Activated CD4-positive, alpha-beta T cell treated with anti-CD3 and anti-CD28 coated beads, Interleukin-2, amount 10 ng/mL, durations not matched to agents 7 days and 5 days (primary cell): ENCODE measurements at regions not wholly inside any gene's neighbourhood (a gene's known extent, or its start where the extent isn't known, plus 50 kb on each side); places are given as distances from the start of the nearest gene placed in this dataset.
A peak's percentile ranks its signal among the peaks of the same experiment; 100 is the strongest.

ENCODE experiments used
- CTCF ChIA-PET: fragments of 350-600 bp; sonication (Branson Sonifier 250); formaldehyde crosslinking; loops from one replicate; lab custom pipeline; 2021; ENCODE audit warnings: antibody characterized with exemption; lab: Charles Lee
- POLR2A ChIA-PET: fragments of 350-600 bp; sonication (Branson Sonifier 250); formaldehyde crosslinking; loops from one replicate; lab custom pipeline; 2021; ENCODE audit warnings: antibody characterized with exemption; lab: Charles Lee
- DNase-seq: peaks from one replicate; pipeline ENCODE4 v3.0.0-alpha.2; 2020
- H3K27ac Mint-ChIP-seq: one replicate; pipeline ENCODE4 v1.8.0; 2021; ENCODE audit warnings: mild to moderate bottlenecking, moderate library complexity, mixed read lengths
- H3K27me3 Mint-ChIP-seq: one replicate; pipeline ENCODE4 v1.8.0; 2021; ENCODE audit warnings: mixed read lengths
- H3K36me3 Mint-ChIP-seq: one replicate; pipeline ENCODE4 v1.8.0; 2021; ENCODE audit warnings: low read depth, mixed read lengths
- H3K4me1 Mint-ChIP-seq: one replicate; pipeline ENCODE4 v1.8.0; 2021; ENCODE audit warnings: mixed read lengths
- H3K4me3 Mint-ChIP-seq: one replicate; pipeline ENCODE4 v1.8.0; 2021; ENCODE audit warnings: mild to moderate bottlenecking, moderate library complexity, mixed read lengths
- H3K9me3 Mint-ChIP-seq: one replicate; pipeline ENCODE4 v1.8.0; 2021; ENCODE audit warnings: mixed read lengths

GRCh38 chr2:118223511-118223991, 135.3 kb downstream of the INSIG2 start:
- ChIA-PET CTCF (interaction anchor here (0.7 to 2.7 kb wide), 4 partner anchors 177 to 637 kb away, joined by 3 to 11 read pairs (median 8); no protein-coding TSS in a partner anchor), POLR2A (interaction anchor here (0.6 kb wide), 1 partner anchor 319 kb away, joined by 4 read pairs; no protein-coding TSS in a partner anchor)
- H3K9me3 Mint-ChIP-seq = no peaks in the 10 kb centered on the region

GRCh38 chr2:118222672-118223421, 134.6 kb downstream of the INSIG2 start:
- POLR2A ChIA-PET = interaction anchor here (0.6 kb wide), 1 partner anchor 319 kb away, joined by 4 read pairs; no protein-coding TSS in a partner anchor
- no peak for DNase-seq
- peaks cover 70% of the 10 kb centered on the region for H3K27me3 Mint-ChIP-seq
- no peaks in the 10 kb centered on the region for H3K9me3 Mint-ChIP-seq
- CTCF ChIA-PET = interaction anchor here (0.7 to 2.7 kb wide), 3 partner anchors 44 to 638 kb away, joined by 3 to 11 read pairs (median 3); no protein-coding TSS in a partner anchor
- no peaks in the 10 kb centered on the region for H3K36me3 Mint-ChIP-seq
- peak overlapping the region; percentile 83 for H3K4me3 Mint-ChIP-seq
- no peak overlapping the region for H3K27ac Mint-ChIP-seq
- H3K4me1 Mint-ChIP-seq = peaks cover 29% of the 10 kb centered on the region

More at GRCh38 chr2:118223511-118223991, 135.3 kb downstream of the INSIG2 start:
- Mint-ChIP-seq H3K36me3 (no peaks in the 10 kb centered on the region), H3K27ac (peak overlapping the region; percentile 78), H3K27me3 (peaks cover 70% of the 10 kb centered on the region), H3K4me1 (peaks cover 29% of the 10 kb centered on the region), H3K4me3 (peak overlapping the region; percentile 83)
- DNase-seq = no peak

GRCh38 chr2:118222273-118222594, 134.0 kb downstream of the INSIG2 start:
- no peaks in the 10 kb centered on the region for H3K9me3 Mint-ChIP-seq
- H3K36me3 Mint-ChIP-seq = no peaks in the 10 kb centered on the region
- no peak for DNase-seq
- no peak overlapping the region for H3K27ac Mint-ChIP-seq
- H3K4me1 Mint-ChIP-seq = peaks cover 29% of the 10 kb centered on the region
- H3K4me3 Mint-ChIP-seq = no peak overlapping the region
- H3K27me3 Mint-ChIP-seq = peaks cover 70% of the 10 kb centered on the region
- ChIA-PET POLR2A (no interaction called here), CTCF (interaction anchor here (0.9 to 2.7 kb wide), 2 partner anchors 45 to 633 kb away, joined by 3 to 11 read pairs; no protein-coding TSS in a partner anchor)

GRCh38 chr2:118221536-118222272, 133.4 kb downstream of the INSIG2 start:
- H3K27me3 Mint-ChIP-seq = peaks cover 72% of the 10 kb centered on the region
- POLR2A ChIA-PET = no interaction called here

GRCh38 chr2:118219611-118220010, 131.3 kb downstream of the INSIG2 start:
- H3K27ac Mint-ChIP-seq = no peak overlapping the region
- peaks cover 18% of the 10 kb centered on the region for H3K4me1 Mint-ChIP-seq
- no peak for DNase-seq
- H3K27me3 Mint-ChIP-seq = peaks cover 66% of the 10 kb centered on the region
- CTCF ChIA-PET = no interaction called here
- H3K36me3 Mint-ChIP-seq = no peaks in the 10 kb centered on the region
- H3K9me3 Mint-ChIP-seq = no peaks in the 10 kb centered on the region
- POLR2A ChIA-PET = no interaction called here
- no peak overlapping the region for H3K4me3 Mint-ChIP-seq

More at GRCh38 chr2:118221536-118222272, 133.4 kb downstream of the INSIG2 start:
- CTCF ChIA-PET = interaction anchor here (0.7 to 2.7 kb wide), 4 partner anchors 10 to 636 kb away, joined by 3 to 11 read pairs (median 4); no protein-coding TSS in a partner anchor
- Mint-ChIP-seq H3K4me3 (no peak overlapping the region), H3K27ac (no peak overlapping the region), H3K4me1 (peaks cover 29% of the 10 kb centered on the region), H3K36me3 (no peaks in the 10 kb centered on the region), H3K9me3 (no peaks in the 10 kb centered on the region)
- peak; percentile 58 for DNase-seq

- DNase-seq = no peak
- POLR2A ChIA-PET = no interaction called here
- Mint-ChIP-seq H3K9me3 (no peaks in the 10 kb centered on the region), H3K36me3 (no peaks in the 10 kb centered on the region), H3K27me3 (peaks cover 65% of the 10 kb centered on the region), H3K4me3 (no peak overlapping the region), H3K4me1 (no peaks in the 10 kb centered on the region), H3K27ac (no peak overlapping the region)
- CTCF ChIA-PET = no interaction called here
Observed at GRCh38 chr2:118216224-118216623, 128.0 kb downstream of the INSIG2 start.

GRCh38 chr2:118209727-118210126, 121.5 kb downstream of the INSIG2 start:
- ChIA-PET CTCF (no interaction called here), POLR2A (no interaction called here)
- H3K9me3 Mint-ChIP-seq = no peaks in the 10 kb centered on the region
- H3K27me3 Mint-ChIP-seq = peaks cover 48% of the 10 kb centered on the region
- H3K4me3 Mint-ChIP-seq = no peak overlapping the region
- no peaks in the 10 kb centered on the region for H3K36me3 Mint-ChIP-seq
- H3K27ac Mint-ChIP-seq = no peak overlapping the region
- H3K4me1 Mint-ChIP-seq = no peaks in the 10 kb centered on the region
- no peak for DNase-seq

GRCh38 chr2:118207889-118208288, 119.6 kb downstream of the INSIG2 start:
- ChIA-PET CTCF (interaction anchor here (0.6 kb wide), 1 partner anchor 306 kb away, joined by 3 read pairs; no protein-coding TSS in a partner anchor), POLR2A (no interaction called here)
- Mint-ChIP-seq H3K9me3 (no peaks in the 10 kb centered on the region), H3K27ac (no peak overlapping the region), H3K27me3 (peaks cover 40% of the 10 kb centered on the region), H3K36me3 (no peaks in the 10 kb centered on the region), H3K4me3 (no peak overlapping the region), H3K4me1 (peaks cover 2% of the 10 kb centered on the region)
- DNase-seq = no peak

- ChIA-PET CTCF (interaction anchor here (0.6 to 0.9 kb wide), 2 partner anchors 11 to 111 kb away, joined by 3 to 4 read pairs; no protein-coding TSS in a partner anchor), POLR2A (no interaction called here)
- DNase-seq = peak; percentile 68
- H3K4me1 Mint-ChIP-seq = peaks cover 2% of the 10 kb centered on the region
- H3K27me3 Mint-ChIP-seq = peaks cover 19% of the 10 kb centered on the region
- no peak overlapping the region for H3K4me3 Mint-ChIP-seq
- H3K9me3 Mint-ChIP-seq = no peaks in the 10 kb centered on the region
- no peaks in the 10 kb centered on the region for H3K36me3 Mint-ChIP-seq
- no peak overlapping the region for H3K27ac Mint-ChIP-seq
Observed at GRCh38 chr2:118202707-118203303, 114.5 kb downstream of the INSIG2 start.

GRCh38 chr2:118198268-118198667, 110.0 kb downstream of the INSIG2 start:
- no peak for DNase-seq
- ChIA-PET POLR2A (no interaction called here), CTCF (no interaction called here)
- no peaks in the 10 kb centered on the region for H3K9me3 Mint-ChIP-seq
- no peak overlapping the region for H3K27ac Mint-ChIP-seq
- peaks cover 6% of the 10 kb centered on the region for H3K27me3 Mint-ChIP-seq
- no peaks in the 10 kb centered on the region for H3K36me3 Mint-ChIP-seq
- H3K4me1 Mint-ChIP-seq = peaks cover 2% of the 10 kb centered on the region
- no peak overlapping the region for H3K4me3 Mint-ChIP-seq

- Mint-ChIP-seq H3K4me3 (no peak overlapping the region), H3K4me1 (no peaks in the 10 kb centered on the region), H3K36me3 (no peaks in the 10 kb centered on the region), H3K27me3 (peaks cover 6% of the 10 kb centered on the region), H3K9me3 (no peaks in the 10 kb centered on the region), H3K27ac (no peak overlapping the region)
- CTCF ChIA-PET = interaction anchor here (1.0 kb wide), 2 partner anchors 103 to 194 kb away, joined by 3 read pairs; no protein-coding TSS in a partner anchor
- no peak for DNase-seq
- POLR2A ChIA-PET = no interaction called here
Observed at GRCh38 chr2:118197011-118197675, 108.9 kb downstream of the INSIG2 start.

- peaks cover 11% of the 10 kb centered on the region for H3K27me3 Mint-ChIP-seq
- POLR2A ChIA-PET = no interaction called here
- H3K36me3 Mint-ChIP-seq = no peaks in the 10 kb centered on the region
- H3K4me1 Mint-ChIP-seq = peaks cover 22% of the 10 kb centered on the region
- no peak overlapping the region for H3K4me3 Mint-ChIP-seq
- no peak for DNase-seq
- no peak overlapping the region for H3K27ac Mint-ChIP-seq
- CTCF ChIA-PET = no interaction called here
- no peaks in the 10 kb centered on the region for H3K9me3 Mint-ChIP-seq
Observed at GRCh38 chr2:118190474-118190873, 102.2 kb downstream of the INSIG2 start.
